ENCODE measurements at regions not wholly inside any gene's neighbourhood (a gene's known extent, or its start where the extent isn't known, plus 50 kb on each side); places are given as distances from the start of the nearest gene placed in this dataset.

GRCh38 chr5:35417040-35417439 lies 186.8 kb upstream of the PRLR start:
- DNase-seq = no peak

DNA sequence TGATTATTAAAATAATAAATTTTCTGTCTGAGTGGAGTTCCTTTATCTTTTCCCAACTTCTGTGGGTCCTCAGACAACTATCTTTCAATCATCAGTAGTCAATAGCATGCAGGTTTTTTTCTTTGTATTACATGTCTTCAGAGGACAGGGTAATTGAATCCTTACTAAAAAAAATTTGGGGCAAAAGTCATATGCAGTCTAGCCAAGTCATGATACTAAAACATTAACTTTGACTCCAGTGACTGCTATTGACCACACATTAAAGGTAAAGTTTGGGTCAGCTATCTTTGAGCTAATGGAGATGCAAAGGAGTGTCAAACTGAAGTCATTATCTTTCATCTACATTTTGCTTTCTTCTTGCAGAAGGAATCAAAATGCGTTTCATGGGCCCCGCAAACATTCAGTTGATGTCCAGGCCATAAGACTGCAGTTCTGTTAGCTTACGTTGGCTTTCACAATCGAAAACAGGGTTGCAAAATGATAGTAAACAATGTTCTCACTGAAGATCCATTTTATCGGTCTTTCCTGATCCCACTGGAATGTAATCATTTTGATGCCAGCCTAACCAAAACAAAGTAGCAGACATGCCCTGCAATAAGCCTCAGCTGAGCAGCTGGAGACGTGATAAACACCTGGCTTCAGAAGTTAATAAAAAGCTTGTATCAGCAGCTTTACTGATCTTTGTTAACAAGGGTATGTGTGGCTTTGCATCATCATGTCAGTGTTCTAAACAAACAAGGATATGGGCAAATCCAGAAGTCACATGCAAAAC lies 186.1 kb upstream of the PRLR start:
- DNase-seq = no peak

DNA sequence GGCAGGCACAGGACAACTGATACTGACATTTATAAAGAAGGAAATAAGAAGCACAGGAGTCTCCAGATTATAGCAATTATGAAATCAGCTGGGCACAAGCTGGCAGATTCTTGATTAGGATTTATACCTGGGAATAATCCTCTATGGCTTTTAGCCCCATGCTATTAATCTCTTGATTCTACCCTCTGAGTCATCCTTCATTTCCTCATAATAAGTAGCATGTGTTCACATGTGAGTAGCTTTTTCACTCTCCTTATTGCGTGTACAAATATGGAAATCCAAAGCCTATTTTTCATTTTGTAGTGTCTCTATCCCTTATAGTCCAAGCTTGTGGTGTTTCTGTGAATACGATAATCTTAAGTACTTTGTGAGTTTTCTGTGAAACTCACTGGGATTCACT lies 185.0 kb upstream of the PRLR start:
- no peak for DNase-seq

DNA sequence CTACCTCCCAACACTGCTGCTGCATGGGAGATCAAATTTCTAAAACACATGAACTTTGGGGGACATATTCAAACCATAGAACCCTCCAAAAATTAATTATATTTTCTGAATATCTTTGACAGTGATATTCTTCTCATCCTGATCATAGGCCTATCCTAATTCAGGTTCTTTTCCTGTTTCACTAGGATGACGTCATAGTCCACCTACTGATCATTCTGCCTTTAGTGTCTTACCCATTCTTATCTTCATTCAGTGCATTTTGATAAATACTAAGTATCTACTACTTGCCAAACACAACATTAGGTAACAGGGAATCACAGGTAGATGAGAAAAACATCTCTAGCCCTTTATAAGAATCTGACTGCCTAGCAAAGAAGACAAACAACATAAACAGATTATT lies 179.1 kb upstream of the PRLR start:
- no peak for DNase-seq

GRCh38 chr5:35408146-35408545 lies 177.9 kb upstream of the PRLR start:
- no peak for DNase-seq

- no peak for DNase-seq
Observed at GRCh38 chr5:35407697-35408096, 177.4 kb upstream of the PRLR start.

GRCh38 chr5:35405938-35406337 lies 175.7 kb upstream of the PRLR start:
- no peak for DNase-seq

GRCh38 chr5:35404701-35405100 lies 174.4 kb upstream of the PRLR start:
- DNase-seq = no peak

DNA sequence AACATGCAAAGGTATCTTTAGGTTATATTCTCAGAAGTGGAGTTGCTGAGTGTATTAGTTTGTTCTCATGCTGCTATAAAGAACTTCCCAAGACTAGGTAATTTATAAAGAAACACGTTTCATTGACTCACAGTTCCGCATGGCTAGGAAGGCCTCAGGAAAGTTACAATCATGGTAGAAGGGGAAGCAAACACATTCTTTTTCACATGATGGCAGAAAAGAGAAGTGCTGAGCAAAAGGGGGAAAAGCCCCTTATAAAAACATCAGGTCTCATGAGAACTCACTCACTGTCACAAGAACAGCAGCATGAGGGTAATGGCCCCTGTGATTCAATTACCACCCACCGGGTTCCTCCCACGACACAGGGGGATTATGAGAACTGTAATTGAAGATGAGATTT lies 163.6 kb upstream of the PRLR start:
- DNase-seq = no peak

DNA sequence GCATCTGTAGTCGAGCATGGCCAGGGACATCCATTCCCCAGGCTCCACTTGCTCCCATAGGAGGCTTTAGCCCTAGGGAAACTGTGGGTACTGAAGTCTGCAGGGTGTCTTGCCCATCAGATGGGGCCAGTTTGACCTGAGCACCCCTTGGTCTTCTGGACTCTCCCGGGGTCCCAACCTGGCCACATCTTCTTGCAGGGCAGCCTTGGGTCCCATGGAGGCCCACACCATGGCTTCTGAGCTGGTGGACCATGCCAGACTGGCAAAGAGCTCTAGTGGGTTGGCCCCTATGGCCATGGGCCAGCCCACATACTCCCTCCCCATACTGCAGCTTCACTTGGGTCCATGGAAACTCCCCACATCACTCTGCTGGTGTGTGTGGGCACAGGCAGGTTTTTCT lies 154.4 kb upstream of the PRLR start:
- DNase-seq = no peak

DNA sequence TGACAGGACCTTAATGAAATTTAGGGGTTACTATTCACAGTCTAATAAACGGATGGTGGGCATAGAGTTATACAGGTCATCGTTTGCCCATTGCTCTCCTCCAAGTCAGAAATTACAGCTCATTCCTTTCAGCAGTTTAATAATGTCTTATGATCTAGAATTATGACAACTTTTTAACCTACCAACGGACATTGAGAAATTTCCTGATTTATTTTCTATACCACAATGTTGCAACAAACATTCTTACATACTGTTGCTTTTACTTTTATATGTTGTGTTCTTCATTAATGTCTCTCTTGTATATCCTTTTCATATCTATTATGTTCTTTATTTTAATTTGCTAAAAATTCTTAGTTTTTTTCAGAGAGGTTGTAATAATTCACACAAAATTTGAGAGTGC lies 152.8 kb upstream of the PRLR start:
- no peak for DNase-seq

- no peak for DNase-seq
Observed at GRCh38 chr5:35377653-35378052, 147.4 kb upstream of the PRLR start.

- no peak for DNase-seq
Observed at GRCh38 chr5:35374584-35374983, 144.3 kb upstream of the PRLR start.

DNA sequence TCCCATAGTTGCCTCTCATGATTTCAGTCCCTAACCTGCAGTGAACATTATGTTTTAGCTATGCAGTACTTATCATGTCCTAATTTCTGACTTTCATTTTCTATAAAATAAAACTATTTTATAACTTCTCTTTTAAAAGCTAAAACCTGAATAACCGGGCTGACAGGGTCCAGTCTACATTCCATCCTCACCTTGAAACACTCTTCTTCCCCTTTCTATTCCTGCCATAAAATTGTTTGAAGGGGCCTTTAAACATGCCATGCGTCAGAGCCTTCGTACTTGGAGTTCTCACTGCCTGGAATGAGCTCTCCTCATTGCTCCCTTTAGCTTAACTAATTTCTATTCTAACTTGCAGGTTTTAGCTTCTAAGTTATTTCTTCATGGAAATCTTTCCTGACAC lies 143.0 kb upstream of the PRLR start:
- DNase-seq = no peak

GRCh38 chr5:35372482-35372881 lies 142.2 kb upstream of the PRLR start:
- no peak for DNase-seq

- no peak for DNase-seq
Observed at GRCh38 chr5:35371951-35372426, 141.7 kb upstream of the PRLR start.

GRCh38 chr5:35370871-35371270 lies 140.6 kb upstream of the PRLR start:
- DNase-seq = no peak

- no peak for DNase-seq
Observed at GRCh38 chr5:35369965-35370790, 139.9 kb upstream of the PRLR start.

DNA sequence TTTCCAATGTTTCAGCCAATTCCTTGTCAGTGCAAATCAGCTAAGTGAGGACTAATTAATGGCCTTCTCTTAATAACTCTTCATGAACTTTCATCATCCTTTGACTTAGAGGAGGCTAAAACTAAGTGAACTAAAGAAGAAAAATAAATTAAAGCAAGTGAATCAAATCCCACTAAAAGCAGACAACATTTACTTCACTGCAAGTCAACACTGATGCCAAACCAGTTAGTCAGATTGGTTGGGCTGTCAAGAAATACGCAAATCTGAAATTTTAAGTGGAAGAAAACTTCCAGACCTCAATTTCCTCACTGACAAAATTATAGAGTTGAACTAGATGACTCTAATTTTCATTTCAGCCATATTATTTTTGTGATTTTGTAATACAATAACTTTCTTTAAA lies 137.2 kb upstream of the PRLR start:
- no peak for DNase-seq

- DNase-seq = no peak
Observed at GRCh38 chr5:35365758-35366157, 135.5 kb upstream of the PRLR start.

- DNase-seq = no peak
Observed at GRCh38 chr5:35364350-35364749, 134.1 kb upstream of the PRLR start.

DNA sequence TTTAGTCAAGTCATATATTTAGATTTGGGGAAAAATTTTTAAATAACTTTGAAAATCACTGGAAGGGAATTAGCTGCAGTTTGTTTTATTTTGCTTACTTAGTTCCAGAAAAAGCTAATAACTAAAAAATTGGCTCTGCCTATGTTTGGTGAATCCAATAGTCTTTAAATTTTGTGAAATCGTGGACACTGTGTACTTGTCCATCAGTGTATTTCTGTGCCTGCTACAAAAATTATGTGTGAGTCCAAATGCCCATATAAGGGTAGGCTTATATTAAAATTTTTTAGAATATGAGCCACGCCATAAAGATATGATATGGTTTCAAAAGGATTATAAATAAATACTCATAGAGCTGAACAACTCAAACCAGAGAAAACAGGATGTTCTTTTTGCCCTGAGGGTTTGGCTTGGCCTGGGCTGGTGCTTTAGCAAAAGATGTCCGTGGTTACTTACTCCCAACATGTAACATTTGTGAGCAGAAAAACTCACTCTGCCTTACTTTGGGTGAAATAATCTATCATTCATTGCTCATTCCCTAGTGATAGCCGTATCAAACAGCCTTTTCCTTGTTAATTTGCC lies 133.2 kb upstream of the PRLR start:
- no peak for DNase-seq

DNA sequence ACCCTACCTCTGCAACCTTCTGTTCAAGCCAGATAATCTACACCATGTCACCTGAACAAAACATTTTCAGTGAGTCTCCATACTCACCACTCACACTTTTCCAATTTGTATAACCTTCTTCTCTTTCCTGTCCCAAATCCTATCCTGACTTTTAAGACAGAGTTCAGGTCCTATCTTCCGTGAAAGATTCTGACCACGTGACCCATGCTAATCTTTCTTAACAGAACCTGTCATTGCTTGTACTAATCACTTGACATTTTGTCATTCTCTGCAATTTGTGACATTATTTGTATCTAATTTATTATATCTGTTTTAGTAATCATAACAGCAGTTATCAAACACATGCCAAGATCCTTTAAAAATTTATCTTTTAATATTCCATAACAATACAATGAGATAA lies 132.5 kb upstream of the PRLR start:
- no peak for DNase-seq

- DNase-seq = no peak
Observed at GRCh38 chr5:35360671-35361070, 130.4 kb upstream of the PRLR start.
